AG09319 (cell line): ENCODE measurements at regions not wholly inside any gene's neighbourhood (a gene's known extent, or its start where the extent isn't known, plus 50 kb on each side); places are given as distances from the start of the nearest gene placed in this dataset.

Source experiments
- DNase-seq: peaks from one replicate; pipeline ENCODE4 v3.0.0-alpha.2; 2010; ENCODE audit warnings: low read depth; ENCODE audit errors: extremely low read depth
- TF ChIP-seq, protein P1 (sequence below): IDR thresholded peaks from 2 replicates; pipeline ENCODE4 v1.5.1; 2011; ENCODE audit warnings: low read depth, mild to moderate bottlenecking, inconsistent platforms, low read length, moderate library complexity

DNA sequence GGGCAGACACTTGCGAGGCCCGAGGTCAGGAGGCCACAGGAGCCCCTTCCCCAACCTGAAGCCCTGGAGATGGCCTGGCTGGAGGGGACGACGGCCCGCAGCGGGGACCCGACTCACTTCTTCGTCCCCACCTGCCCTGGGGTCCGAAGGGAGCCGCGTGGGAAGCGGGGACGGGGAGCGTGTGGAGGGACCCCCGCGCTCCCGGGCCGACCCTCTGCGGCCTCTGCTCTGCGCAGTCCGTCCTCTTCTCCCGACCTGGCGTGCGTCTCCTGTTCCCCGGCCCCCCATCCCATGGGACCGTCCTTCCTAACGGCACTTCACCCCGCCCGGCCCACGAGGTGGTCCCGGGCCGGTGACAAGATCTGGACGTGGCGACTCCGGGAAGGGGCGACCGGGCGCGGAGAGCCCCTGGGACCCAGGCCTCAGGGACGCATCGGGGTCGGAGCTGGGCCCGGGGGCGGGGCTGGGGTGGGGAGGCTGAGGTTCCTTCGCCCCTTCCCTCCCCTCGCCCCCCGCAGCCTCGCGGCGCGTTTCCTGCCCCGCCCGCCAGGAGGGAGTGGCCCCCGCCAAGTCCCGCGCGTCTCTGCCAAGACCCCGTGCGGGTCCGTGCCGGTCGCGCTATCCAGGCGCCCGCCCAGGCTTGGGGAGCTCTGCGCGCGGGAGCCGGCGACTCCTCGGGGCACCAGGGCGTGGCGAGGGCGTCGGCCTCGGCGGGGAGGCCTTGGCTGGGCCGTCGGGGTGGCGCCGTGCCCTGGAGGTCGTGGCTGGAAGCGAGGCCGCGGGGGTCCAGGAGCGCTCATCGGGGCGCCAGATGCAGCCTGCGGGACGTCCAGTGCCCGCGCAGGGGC, 97.1 kb downstream of the TNFAIP2 start:
- TF ChIP-seq, protein P1, sequence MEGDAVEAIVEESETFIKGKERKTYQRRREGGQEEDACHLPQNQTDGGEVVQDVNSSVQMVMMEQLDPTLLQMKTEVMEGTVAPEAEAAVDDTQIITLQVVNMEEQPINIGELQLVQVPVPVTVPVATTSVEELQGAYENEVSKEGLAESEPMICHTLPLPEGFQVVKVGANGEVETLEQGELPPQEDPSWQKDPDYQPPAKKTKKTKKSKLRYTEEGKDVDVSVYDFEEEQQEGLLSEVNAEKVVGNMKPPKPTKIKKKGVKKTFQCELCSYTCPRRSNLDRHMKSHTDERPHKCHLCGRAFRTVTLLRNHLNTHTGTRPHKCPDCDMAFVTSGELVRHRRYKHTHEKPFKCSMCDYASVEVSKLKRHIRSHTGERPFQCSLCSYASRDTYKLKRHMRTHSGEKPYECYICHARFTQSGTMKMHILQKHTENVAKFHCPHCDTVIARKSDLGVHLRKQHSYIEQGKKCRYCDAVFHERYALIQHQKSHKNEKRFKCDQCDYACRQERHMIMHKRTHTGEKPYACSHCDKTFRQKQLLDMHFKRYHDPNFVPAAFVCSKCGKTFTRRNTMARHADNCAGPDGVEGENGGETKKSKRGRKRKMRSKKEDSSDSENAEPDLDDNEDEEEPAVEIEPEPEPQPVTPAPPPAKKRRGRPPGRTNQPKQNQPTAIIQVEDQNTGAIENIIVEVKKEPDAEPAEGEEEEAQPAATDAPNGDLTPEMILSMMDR: no peak
- DNase-seq: no peak

DNA sequence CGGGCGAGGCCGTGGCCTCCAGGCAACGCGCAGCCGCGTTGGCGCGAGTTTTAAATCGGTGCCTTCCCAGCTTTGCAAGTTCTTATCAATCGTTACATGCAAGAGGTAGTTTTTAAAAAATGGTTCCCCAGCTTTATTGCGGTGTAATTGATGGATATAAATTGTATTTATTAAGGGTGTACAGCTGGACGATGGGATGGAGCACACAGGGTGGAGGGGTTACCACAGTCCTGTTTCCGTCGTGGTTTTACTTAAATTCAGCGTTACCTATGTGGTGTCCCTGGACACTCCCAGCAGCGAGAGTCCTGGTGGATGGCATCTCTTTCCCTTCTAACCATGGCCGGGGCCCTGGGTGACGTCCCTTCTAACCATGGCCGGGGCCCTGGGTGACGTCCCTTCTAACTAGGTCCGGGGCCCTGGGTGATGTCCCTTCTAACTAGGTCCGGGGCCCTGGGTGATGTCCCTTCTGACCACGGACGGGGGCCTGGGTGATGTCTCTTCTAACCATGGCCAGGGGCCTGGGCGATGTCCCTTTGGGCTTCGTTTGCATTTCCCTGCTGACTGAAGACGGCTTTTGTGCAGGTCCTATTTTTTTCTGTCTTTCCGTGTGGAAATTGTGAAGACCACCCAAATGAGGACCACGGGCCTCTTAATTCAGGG, 97.9 kb downstream of the TNFAIP2 start:
- no peak for DNase-seq
- TF ChIP-seq, protein P1: no peak

DNA sequence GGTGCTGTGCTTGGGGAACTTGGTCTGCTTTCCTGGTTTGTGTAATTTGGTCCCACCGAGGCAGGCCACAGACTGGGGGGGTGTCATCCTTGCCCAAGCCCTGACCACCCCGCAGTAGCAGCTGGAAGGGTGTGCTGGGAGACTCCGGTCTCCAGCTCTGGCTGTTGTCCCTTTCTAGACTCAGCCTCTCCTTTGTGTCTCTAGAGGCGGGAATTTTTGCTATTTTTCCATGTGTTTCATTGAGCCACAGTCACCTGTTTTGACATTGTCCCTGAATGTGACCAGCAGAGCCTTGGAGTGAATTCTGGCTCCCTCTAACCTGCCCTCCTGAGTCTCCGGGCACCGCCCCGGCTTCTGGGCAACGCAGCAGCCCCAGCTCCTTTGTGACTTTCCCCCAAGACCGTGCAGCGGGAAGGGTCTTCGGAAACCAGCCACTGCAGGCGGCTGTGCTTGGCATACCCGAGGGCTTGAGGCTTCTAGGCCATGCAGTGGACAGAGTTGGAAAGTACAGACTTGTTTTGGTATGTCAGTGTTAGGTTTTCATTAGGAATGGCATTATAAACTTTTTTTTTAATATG, 98.6 kb downstream of the TNFAIP2 start:
- TF ChIP-seq, protein P1: no peak
- DNase-seq: no peak

DNA sequence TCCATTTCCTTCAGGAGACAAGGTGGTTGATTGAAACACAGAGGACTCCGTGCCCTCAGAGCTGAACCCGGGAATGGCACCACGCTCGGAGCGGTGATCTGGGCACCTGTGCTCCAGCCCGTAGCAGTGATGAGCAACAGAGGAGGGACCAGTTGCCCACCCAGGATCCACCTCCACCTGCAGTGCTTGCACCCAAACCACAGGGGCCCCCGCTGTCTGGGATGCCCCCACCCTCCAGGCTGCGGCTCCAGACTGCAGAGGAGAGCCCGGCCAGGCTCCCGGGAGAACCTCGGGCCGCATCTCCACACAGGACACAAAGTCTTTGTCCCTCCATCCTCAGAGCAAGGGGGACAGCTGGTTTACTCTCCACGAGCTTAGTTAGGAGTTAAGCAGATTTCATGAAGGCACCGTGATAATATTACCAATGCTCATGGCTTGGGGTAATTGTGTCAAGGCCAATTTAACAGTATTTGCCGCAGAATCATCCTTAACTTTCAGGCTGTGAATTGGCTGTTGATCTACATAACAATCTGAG, 100.6 kb downstream of the TNFAIP2 start:
- TF ChIP-seq, protein P1: no peak
- DNase-seq: no peak

DNA sequence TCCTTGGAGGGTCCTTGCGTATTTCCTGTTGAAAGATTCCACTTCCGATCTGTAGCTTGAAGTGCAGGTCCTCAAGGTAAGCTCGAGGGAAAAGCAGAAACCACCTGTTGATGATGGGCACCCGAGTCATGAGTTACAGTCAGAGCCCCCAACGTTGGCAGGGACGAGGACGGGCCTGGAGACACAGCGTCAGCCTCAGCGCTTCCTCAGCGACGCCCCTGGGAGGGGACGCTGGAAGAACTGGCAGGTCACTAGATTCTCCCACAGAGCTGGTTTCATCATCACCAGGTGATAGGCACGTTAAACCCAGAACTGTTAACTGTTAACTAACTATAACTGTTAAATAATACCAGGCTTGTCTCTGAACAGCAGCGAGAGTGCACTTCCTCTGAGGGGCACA, 101.8 kb downstream of the TNFAIP2 start:
- TF ChIP-seq, protein P1: no peak
- no peak for DNase-seq

DNA sequence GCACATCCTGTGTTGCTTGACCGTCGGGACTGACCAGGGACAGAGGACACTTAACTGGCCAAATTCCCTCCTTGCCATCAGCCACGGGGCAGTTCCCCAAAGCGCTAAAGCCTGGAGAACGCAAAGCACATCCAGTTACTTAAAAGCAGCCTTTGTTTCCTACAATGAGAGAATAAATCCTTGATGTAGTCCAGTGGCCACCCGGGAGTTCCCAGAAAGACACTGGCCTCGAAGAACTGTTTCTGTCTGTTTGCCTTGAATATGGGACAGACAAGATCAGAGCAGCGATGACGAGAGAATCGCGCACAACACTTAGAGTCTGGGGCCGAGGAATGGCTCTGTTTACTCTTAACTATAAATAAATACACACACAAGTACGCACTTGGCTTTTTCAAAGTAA, 102.2 kb downstream of the TNFAIP2 start:
- TF ChIP-seq, protein P1: no peak
- no peak for DNase-seq
